Fibroblast of lung (primary cell): ENCODE measurements at regions not wholly inside any gene's neighbourhood (a gene's known extent, or its start where the extent isn't known, plus 50 kb on each side); places are given as distances from the start of the nearest gene placed in this dataset.

Source experiments
- EZH2 ChIP-seq: IDR thresholded peaks from 2 replicates; pipeline ENCODE4 v1.5.1; 2012; ENCODE audit warnings: low read length, control low read depth, mild to moderate bottlenecking; ENCODE audit errors: missing control alignments
- TF ChIP-seq, protein P1 (sequence below), 2 donors: IDR thresholded peaks in 1 of 2; conservative IDR thresholded peaks in 1 of 2; 1 replicate in 1 of 2; 2 replicates in 1 of 2; pipeline ENCODE4 v1.5.1; 2011 to 2012; ENCODE audit warnings: low read length in 2 of 2, control low read depth in 1 of 2, inconsistent platforms in 1 of 2, low read depth in 1 of 2, mild to moderate bottlenecking in 1 of 2

DNA sequence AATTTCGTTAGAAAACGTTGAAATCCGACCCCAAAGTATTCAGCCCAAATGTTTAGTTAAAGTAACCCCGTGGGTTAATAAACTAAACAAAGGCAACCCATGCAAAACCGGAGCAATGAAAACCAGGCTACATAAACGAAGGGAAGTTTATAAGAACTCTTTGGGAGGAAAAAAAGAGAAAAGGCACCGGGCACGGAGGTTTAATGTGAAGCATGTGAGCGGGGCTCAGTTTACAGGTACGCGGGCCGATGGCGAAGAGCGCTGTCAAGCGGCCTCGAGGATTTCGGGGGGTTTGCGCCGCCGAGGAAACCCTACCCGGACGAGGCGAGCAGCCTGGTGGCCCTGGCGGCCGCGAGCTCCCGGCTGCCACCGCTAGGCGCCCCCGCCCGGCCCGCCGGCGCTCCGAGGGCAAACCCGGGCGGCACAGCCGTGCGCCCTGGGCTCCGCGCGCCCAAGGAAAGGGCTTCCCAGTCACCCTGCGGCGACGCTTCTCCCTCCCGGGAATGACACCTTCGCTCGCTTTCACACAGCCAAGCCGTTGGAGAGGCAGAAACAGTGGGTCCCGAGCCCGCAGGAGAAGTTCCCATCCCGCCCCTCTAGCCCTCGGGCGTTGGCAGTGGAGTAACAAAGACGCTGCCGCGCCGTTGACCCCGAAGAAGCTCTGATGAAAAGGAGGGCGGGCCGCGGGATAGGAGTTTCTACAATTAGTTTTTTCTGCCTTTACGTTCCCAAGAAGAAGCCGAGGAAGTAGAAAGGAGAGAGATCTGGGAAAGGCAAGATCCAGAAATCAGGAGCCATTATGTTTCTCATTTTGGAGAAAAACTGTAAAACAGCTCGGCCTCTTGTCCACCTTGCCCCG lies 126.0 kb downstream of the TMEM174 start:
- TF ChIP-seq, protein P1, sequence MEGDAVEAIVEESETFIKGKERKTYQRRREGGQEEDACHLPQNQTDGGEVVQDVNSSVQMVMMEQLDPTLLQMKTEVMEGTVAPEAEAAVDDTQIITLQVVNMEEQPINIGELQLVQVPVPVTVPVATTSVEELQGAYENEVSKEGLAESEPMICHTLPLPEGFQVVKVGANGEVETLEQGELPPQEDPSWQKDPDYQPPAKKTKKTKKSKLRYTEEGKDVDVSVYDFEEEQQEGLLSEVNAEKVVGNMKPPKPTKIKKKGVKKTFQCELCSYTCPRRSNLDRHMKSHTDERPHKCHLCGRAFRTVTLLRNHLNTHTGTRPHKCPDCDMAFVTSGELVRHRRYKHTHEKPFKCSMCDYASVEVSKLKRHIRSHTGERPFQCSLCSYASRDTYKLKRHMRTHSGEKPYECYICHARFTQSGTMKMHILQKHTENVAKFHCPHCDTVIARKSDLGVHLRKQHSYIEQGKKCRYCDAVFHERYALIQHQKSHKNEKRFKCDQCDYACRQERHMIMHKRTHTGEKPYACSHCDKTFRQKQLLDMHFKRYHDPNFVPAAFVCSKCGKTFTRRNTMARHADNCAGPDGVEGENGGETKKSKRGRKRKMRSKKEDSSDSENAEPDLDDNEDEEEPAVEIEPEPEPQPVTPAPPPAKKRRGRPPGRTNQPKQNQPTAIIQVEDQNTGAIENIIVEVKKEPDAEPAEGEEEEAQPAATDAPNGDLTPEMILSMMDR (conservative IDR thresholded peaks at IDR 0.05 in 1 of 2, IDR thresholded peaks at IDR 0.05 in 1 of 2; ENCODE audit: low read depth in 1 of 2, low read length in 2 of 2): peak in 1 of 2 donors; percentile 15
- peak; percentile 93 for TF ChIP-seq EZH2
